DND-41 (cell line): ENCODE measurements at regions not wholly inside any gene's neighbourhood (a gene's known extent, or its start where the extent isn't known, plus 50 kb on each side); places are given as distances from the start of the nearest gene placed in this dataset.

Source experiments
- ATAC-seq: fragments of 200-7000 bp; cut with Tn5 transposase; 3 replicates; pipeline ENCODE4 v1.9.1; 2021; ENCODE audit warnings: low read depth; ENCODE audit not compliant: insufficient read depth
- DNase-seq: peaks from one replicate; pipeline ENCODE4 v3.0.0-alpha.2; 2020
- H2AFZ ChIP-seq: 2 replicates; pipeline ENCODE4 v1.6.0; 2012; ENCODE audit warnings: low read depth, low read length
- H3K27ac ChIP-seq: 2 replicates; pipeline ENCODE4 v1.5.1; 2012; ENCODE audit warnings: low read length, inconsistent platforms
- H3K27me3 ChIP-seq: fragments of 200-600 bp; sonication (generic); 2 replicates; pipeline ENCODE4 v1.6.0; 2012; ENCODE audit warnings: low read length, mild to moderate bottlenecking, inconsistent platforms; ENCODE audit not compliant: insufficient read depth, poor library complexity
- H3K36me3 ChIP-seq: 2 replicates; pipeline ENCODE4 v1.5.1; 2012; ENCODE audit warnings: low read length, inconsistent platforms; ENCODE audit not compliant: insufficient read depth
- H3K4me1 ChIP-seq: 2 replicates; pipeline ENCODE4 v1.5.1; 2012; ENCODE audit warnings: mild to moderate bottlenecking, low read length; ENCODE audit not compliant: insufficient read depth
- H3K4me2 ChIP-seq: 2 replicates; pipeline ENCODE4 v1.6.0; 2012; ENCODE audit warnings: mild to moderate bottlenecking, moderate library complexity, low read length, inconsistent platforms; ENCODE audit not compliant: insufficient read depth
- H3K4me3 ChIP-seq, 2 experiments: fragments of 200-600 bp in 1 of 2; shearing (Covaris generic) in 1 of 2; 2 replicates each; pipeline ENCODE4 v1.5.1; 2012 to 2016; ENCODE audit warnings: inconsistent platforms in 2 of 2, low read length in 2 of 2, mild to moderate bottlenecking in 2 of 2, low read depth in 1 of 2, moderate library complexity in 1 of 2
- H3K79me2 ChIP-seq: 2 replicates; pipeline ENCODE4 v1.6.0; 2012; ENCODE audit warnings: low read length, inconsistent platforms; ENCODE audit not compliant: insufficient read depth
- H3K9ac ChIP-seq: 2 replicates; pipeline ENCODE4 v1.6.0; 2012; ENCODE audit warnings: low read depth, mild to moderate bottlenecking, inconsistent platforms, low read length, moderate library complexity
- H3K9me3 ChIP-seq: 2 replicates; pipeline ENCODE4 v1.5.1; 2012; ENCODE audit warnings: low read length, moderate library complexity, mild to moderate bottlenecking, inconsistent platforms; ENCODE audit not compliant: insufficient read depth, severe bottlenecking
- H4K20me1 ChIP-seq: 2 replicates; pipeline ENCODE4 v1.6.0; 2012; ENCODE audit warnings: low read length; ENCODE audit not compliant: insufficient read depth
- EZH2 ChIP-seq: IDR thresholded peaks from 3 replicates; pipeline ENCODE4 v1.6.1; 2012; ENCODE audit warnings: borderline replicate concordance, low read depth, mild to moderate bottlenecking, moderate library complexity, low read length, inconsistent platforms; ENCODE audit not compliant: severe bottlenecking
- TF ChIP-seq, protein P1 (sequence below): IDR thresholded peaks from 2 replicates; pipeline ENCODE4 v1.5.1; 2012; ENCODE audit warnings: borderline replicate concordance, low read length, moderate library complexity, mild to moderate bottlenecking; ENCODE audit not compliant: poor library complexity, severe bottlenecking; ENCODE audit errors: extremely low read depth

DNA sequence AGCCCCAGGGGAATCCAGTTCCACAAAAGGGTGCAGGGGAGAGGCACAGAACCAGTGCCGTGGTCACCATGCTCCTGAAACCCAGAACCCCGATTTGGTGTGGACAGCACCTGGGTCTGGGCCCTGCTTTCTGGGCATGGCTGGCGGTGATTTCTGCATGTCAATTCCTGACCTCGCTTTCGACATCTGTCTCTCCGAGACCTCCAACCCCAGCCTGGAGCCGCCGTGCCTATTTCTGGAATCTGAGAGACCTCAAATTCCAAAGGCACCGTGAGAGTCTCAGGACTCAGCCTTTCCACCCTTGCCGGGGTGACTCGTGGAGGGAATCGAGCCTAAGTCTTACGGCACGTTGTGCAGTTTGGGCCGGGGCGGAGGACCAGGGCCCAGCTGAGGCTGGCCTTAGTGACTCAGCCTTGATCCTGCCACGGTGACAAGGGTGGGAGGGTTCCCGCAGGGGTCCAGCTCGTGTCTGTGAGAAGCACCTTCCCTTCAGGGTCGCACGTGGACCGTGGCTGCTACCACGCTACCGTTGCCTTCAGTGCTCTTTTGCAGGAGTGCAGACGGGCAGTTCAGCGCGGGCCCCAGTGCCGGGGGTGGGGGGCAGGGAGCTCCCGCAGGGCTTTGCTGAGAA lies 133.7 kb downstream of the PXDC1 start:
- H3K9me3 ChIP-seq, result no peaks in the 10 kb centered on the region
- no peak overlapping the region for H3K4me3 ChIP-seq
- no peak overlapping the region for H3K4me2 ChIP-seq
- TF ChIP-seq EZH2, result no peak
- TF ChIP-seq, protein P1, sequence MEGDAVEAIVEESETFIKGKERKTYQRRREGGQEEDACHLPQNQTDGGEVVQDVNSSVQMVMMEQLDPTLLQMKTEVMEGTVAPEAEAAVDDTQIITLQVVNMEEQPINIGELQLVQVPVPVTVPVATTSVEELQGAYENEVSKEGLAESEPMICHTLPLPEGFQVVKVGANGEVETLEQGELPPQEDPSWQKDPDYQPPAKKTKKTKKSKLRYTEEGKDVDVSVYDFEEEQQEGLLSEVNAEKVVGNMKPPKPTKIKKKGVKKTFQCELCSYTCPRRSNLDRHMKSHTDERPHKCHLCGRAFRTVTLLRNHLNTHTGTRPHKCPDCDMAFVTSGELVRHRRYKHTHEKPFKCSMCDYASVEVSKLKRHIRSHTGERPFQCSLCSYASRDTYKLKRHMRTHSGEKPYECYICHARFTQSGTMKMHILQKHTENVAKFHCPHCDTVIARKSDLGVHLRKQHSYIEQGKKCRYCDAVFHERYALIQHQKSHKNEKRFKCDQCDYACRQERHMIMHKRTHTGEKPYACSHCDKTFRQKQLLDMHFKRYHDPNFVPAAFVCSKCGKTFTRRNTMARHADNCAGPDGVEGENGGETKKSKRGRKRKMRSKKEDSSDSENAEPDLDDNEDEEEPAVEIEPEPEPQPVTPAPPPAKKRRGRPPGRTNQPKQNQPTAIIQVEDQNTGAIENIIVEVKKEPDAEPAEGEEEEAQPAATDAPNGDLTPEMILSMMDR, result no peak
- H2AFZ ChIP-seq, result no peak overlapping the region
- H4K20me1 ChIP-seq, result no peaks in the 10 kb centered on the region; the same call in 1 of the 2 replicates
- no peaks in the 10 kb centered on the region for H3K79me2 ChIP-seq
- H3K36me3 ChIP-seq, result no peaks in the 10 kb centered on the region
- peaks cover 11% of the 10 kb centered on the region for H3K27me3 ChIP-seq
- no peak overlapping the region for H3K27ac ChIP-seq
- H3K9ac ChIP-seq, result no peak overlapping the region
- no peak for DNase-seq
- ATAC-seq, result no peak
- H3K4me1 ChIP-seq, result no peaks in the 10 kb centered on the region

DNA sequence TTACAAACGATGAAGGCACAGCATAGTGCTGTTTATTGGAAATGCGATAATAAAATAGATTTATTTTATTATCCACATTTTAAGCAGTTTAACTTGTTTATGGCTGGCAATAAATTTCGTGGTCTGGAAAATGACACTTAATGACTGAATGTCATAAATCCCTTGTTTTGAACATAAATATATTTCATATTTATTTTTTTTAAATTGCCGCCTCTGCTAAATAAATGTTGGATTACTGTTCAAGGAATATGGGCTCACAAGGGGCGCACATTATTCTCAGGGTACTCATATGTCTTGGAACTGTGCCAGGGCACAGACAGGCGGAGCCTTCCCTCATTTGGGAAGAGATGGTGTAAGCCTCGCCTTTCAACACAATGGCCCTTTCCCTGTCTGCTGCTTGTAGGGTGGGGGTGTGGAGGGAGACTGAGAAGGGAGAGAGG lies 134.3 kb downstream of the PXDC1 start:
- DNase-seq, result no peak

DNA sequence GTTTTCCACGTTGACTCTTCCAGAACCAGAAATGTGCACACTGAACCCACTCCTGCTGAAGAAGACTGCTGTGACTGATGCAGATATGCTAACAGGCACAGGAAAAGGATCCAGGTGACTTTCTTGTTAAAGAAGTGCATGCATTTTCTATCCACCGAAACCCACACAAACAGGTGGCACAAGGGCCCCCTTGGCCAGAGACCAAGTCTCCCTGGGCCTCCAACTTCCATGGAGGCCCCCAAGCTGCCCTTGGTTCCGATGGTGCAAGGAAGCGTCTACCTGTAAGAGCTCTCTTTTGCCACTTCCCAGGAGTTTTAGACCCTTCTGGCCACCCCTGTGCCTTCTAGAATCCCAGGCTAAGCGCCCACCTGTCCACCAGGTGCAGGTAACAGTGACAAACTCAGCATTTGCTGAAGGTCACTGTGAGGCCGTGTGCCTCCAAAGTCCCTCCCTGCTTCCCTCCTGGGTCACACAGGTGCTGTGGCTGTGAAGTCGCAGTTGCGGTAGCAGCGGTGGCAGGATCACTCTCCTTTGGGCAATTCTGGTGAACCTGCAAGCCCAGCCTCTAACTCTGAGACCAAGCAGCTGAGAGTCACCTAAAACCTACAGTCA lies 134.8 kb downstream of the PXDC1 start:
- H3K4me3 ChIP-seq, result no peak overlapping the region
- H3K27ac ChIP-seq, result no peak overlapping the region
- no peak overlapping the region for H3K9ac ChIP-seq
- H3K79me2 ChIP-seq, result no peaks in the 10 kb centered on the region
- TF ChIP-seq EZH2, result no peak
- TF ChIP-seq, protein P1, result no peak
- no peaks in the 10 kb centered on the region; the same call in 1 of the 2 replicates for H4K20me1 ChIP-seq
- no peak for ATAC-seq
- peaks cover 7% of the 10 kb centered on the region for H3K27me3 ChIP-seq
- no peaks in the 10 kb centered on the region for H3K9me3 ChIP-seq
- H3K4me1 ChIP-seq, result no peaks in the 10 kb centered on the region
- H2AFZ ChIP-seq, result no peak overlapping the region
- no peak overlapping the region for H3K4me2 ChIP-seq
- H3K36me3 ChIP-seq, result no peaks in the 10 kb centered on the region
- no peak for DNase-seq

More for the DNA sequence above, 134.3 kb downstream of the PXDC1 start:
- H4K20me1 ChIP-seq, result no peaks in the 10 kb centered on the region; the same call in 1 of the 2 replicates
- H2AFZ ChIP-seq, result no peak overlapping the region
- no peaks in the 10 kb centered on the region for H3K36me3 ChIP-seq
- H3K9ac ChIP-seq, result no peak overlapping the region
- ATAC-seq, result no peak
- H3K4me3 ChIP-seq, result no peak overlapping the region
- H3K4me1 ChIP-seq, result no peaks in the 10 kb centered on the region
- no peaks in the 10 kb centered on the region for H3K9me3 ChIP-seq
- no peak overlapping the region for H3K27ac ChIP-seq
- H3K27me3 ChIP-seq, result peaks cover 7% of the 10 kb centered on the region
- H3K79me2 ChIP-seq, result no peaks in the 10 kb centered on the region
- H3K4me2 ChIP-seq, result no peak overlapping the region
- TF ChIP-seq, protein P1, result no peak
- TF ChIP-seq EZH2, result no peak
